ENCODE measurements at regions not wholly inside any gene's neighbourhood (a gene's known extent, or its start where the extent isn't known, plus 50 kb on each side); places are given as distances from the start of the nearest gene placed in this dataset.

- TF ChIP-seq RAD21 (IDR thresholded peaks at IDR 0.05; ENCODE audit: low read length), result no peak
- TF ChIP-seq CTCF (conservative IDR thresholded peaks at IDR 0.05; ENCODE audit: low read depth, low read length), result no peak
- TF ChIP-seq CEBPB (IDR thresholded peaks at IDR 0.05; ENCODE audit: low read depth, low read length), result no peak
- TF ChIP-seq MAZ (IDR thresholded peaks at IDR 0.05; ENCODE audit: borderline replicate concordance, low read depth, low read length), result no peak
- TF ChIP-seq POLR2A (IDR thresholded peaks at IDR 0.05; ENCODE audit: low read depth, low read length), result no peak
- no peak for TF ChIP-seq SMC3 (IDR thresholded peaks at IDR 0.05; ENCODE audit: low read depth, low read length)
- no peak for TF ChIP-seq USF2 (IDR thresholded peaks at IDR 0.05; ENCODE audit: low read depth, low read length)
- no peak for TF ChIP-seq BHLHE40 (IDR thresholded peaks at IDR 0.05; ENCODE audit: low read depth, low read length)
- TF ChIP-seq FOS (IDR thresholded peaks at IDR 0.05; ENCODE audit: low read depth, low read length), result no peak
- TF ChIP-seq RFX5 (IDR thresholded peaks at IDR 0.05; ENCODE audit: low read depth, low read length), result no peak
- TF ChIP-seq MAFK (IDR thresholded peaks at IDR 0.05; ENCODE audit: low read depth, low read length), result no peak
- no peak for TF ChIP-seq NFE2L2 (IDR thresholded peaks at IDR 0.05; ENCODE audit: low read depth, low read length)
- no peak for TF ChIP-seq RCOR1 (IDR thresholded peaks at IDR 0.05; ENCODE audit: insufficient replicate concordance, low read length)
Observed at GRCh38 chr14:43356382-43356781, 1150.7 kb downstream of the FSCB start.
